A673 (cell line): ENCODE measurements at regions not wholly inside any gene's neighbourhood (a gene's known extent, or its start where the extent isn't known, plus 50 kb on each side); places are given as distances from the start of the nearest gene placed in this dataset.

ENCODE experiments used
- BruUV-seq: library from RNA; stranded (reverse); fragments of 400-500 nt; replicated peaks from 2 replicates; lab custom pipeline; 2021; lab: Mats Ljungman, UMichigan
- CTCF ChIA-PET: fragments of 300-600 bp; sonication (Branson Sonifier 250); formaldehyde crosslinking; loops from one replicate; lab custom pipeline; 2022; ENCODE audit warnings: antibody characterized with exemption; lab: Charles Lee
- POLR2A ChIA-PET: fragments of 300-600 bp; sonication (Branson Sonifier 250); formaldehyde crosslinking; loops from one replicate; lab custom pipeline; 2022; ENCODE audit warnings: antibody characterized with exemption; ENCODE audit not compliant: low non-redundant PET; lab: Charles Lee
- DNase-seq: peaks from one replicate; pipeline ENCODE4 v3.0.0-alpha.2; 2015; ENCODE audit warnings: low spot score
- H3K27ac ChIP-seq: fragments of 200-600 bp; sonication (generic); 2 replicates; pipeline ENCODE4 v1.5.1; 2016; ENCODE audit warnings: mixed run types, low read depth, mild to moderate bottlenecking, mixed read lengths, antibody characterized with exemption, low read length; ENCODE audit not compliant: poor library complexity, severe bottlenecking
- H3K27me3 ChIP-seq: fragments of 200-600 bp; sonication (generic); replicated peaks from 2 replicates; pipeline ENCODE4 v1.6.1; 2017; ENCODE audit warnings: mixed run types, low read depth, mild to moderate bottlenecking, mixed read lengths, antibody characterized with exemption, low read length; ENCODE audit not compliant: insufficient read depth, poor library complexity
- H3K36me3 ChIP-seq: fragments of 200-600 bp; sonication (generic); 2 replicates; pipeline ENCODE4 v1.6.1; 2016; ENCODE audit warnings: mixed run types, mild to moderate bottlenecking, mixed read lengths, antibody characterized with exemption, low read length; ENCODE audit not compliant: insufficient read depth, poor library complexity, severe bottlenecking
- H3K4me1 ChIP-seq: fragments of 200-600 bp; sonication (generic); 2 replicates; pipeline ENCODE4 v1.6.1; 2017; ENCODE audit warnings: mixed run types, mild to moderate bottlenecking, mixed read lengths, antibody characterized with exemption, low read length; ENCODE audit not compliant: insufficient read depth, poor library complexity, severe bottlenecking
- H3K4me3 ChIP-seq: fragments of 200-600 bp; sonication (generic); 2 replicates; pipeline ENCODE4 v1.5.1; 2016; ENCODE audit warnings: low read depth, mixed run types, mild to moderate bottlenecking, mixed read lengths, low read length; ENCODE audit not compliant: poor library complexity, severe bottlenecking
- H3K9me3 ChIP-seq: fragments of 200-600 bp; sonication (generic); 2 replicates; pipeline ENCODE4 v1.6.1; 2016; ENCODE audit warnings: mixed run types, low read depth, mild to moderate bottlenecking, mixed read lengths, antibody characterized with exemption, low read length; ENCODE audit not compliant: poor library complexity, severe bottlenecking
- EZH2 ChIP-seq: fragments of 200-600 bp; sonication (generic); IDR thresholded peaks from 2 replicates; pipeline ENCODE4 v1.6.1; 2017; ENCODE audit warnings: borderline replicate concordance, low read depth, mild to moderate bottlenecking, mixed read lengths, antibody characterized with exemption, low read length; ENCODE audit not compliant: poor library complexity, severe bottlenecking
- intact Hi-C: fragments of 100-400 bp; cut with micrococcal nuclease; formaldehyde crosslinking; loops from one replicate; pipeline ENCODE4 v1.10.0; 2022; ENCODE audit not compliant: unreplicated experiment
- TF ChIP-seq, protein P1 (sequence below): fragments of 300-800, 200-600 bp; sonication (generic); conservative IDR thresholded peaks from 2 replicates; pipeline ENCODE4 v1.5.1; 2017; ENCODE audit warnings: low read depth, mild to moderate bottlenecking, antibody characterized with exemption, low read length, moderate library complexity, mixed read lengths

DNA sequence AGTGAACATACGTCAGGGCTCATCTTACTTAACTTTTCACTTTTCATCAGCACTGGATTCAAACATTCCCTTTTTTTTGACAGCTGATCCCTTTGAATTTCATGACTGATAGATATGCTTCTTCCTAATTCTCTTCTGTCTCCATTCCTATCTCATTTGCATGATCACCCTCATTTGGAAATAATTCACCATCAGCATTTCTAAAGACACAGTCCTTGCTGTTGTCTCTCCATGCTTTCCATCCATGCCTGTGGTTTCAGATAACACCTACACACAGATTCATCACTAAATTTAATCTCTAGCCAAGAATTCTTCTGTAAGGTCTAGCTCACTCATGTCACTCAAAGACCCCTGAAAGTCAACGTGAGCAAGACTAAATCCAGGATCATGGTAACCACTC, 228.4 kb upstream of the BTBD3 start:
- intact Hi-C loops = no loop called here
- no peak for DNase-seq
- H3K4me3 ChIP-seq = no peak overlapping the region
- no peaks in the 10 kb centered on the region for H3K4me1 ChIP-seq
- H3K27me3 ChIP-seq = peaks cover 33% of the 10 kb centered on the region
- no peak for TF ChIP-seq EZH2
- TF ChIP-seq, protein P1, sequence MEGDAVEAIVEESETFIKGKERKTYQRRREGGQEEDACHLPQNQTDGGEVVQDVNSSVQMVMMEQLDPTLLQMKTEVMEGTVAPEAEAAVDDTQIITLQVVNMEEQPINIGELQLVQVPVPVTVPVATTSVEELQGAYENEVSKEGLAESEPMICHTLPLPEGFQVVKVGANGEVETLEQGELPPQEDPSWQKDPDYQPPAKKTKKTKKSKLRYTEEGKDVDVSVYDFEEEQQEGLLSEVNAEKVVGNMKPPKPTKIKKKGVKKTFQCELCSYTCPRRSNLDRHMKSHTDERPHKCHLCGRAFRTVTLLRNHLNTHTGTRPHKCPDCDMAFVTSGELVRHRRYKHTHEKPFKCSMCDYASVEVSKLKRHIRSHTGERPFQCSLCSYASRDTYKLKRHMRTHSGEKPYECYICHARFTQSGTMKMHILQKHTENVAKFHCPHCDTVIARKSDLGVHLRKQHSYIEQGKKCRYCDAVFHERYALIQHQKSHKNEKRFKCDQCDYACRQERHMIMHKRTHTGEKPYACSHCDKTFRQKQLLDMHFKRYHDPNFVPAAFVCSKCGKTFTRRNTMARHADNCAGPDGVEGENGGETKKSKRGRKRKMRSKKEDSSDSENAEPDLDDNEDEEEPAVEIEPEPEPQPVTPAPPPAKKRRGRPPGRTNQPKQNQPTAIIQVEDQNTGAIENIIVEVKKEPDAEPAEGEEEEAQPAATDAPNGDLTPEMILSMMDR = no peak
- POLR2A ChIA-PET = no interaction called here
- H3K27ac ChIP-seq = no peak overlapping the region
- H3K36me3 ChIP-seq = no peaks in the 10 kb centered on the region
- no peaks in the 10 kb centered on the region for H3K9me3 ChIP-seq
- CTCF ChIA-PET = no interaction called here
- BruUV-seq = no TSS peak

DNA sequence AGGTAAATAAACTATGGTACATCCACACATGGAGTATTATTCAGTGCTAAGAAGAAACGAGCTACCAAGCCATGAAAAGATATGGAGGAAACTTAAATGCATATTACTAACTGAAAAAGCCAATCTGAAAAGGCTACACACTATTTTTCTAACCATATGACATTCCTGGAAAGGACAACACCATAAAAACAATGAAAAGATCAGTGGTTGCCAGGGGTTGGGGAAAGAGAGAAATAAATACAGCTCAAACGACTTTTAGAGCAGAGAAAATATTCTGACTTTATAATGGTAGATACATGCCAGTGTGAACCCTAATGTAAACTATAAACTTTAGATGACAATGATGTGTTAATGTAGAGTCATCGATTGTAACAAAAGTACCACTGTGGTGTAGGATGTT, 225.9 kb upstream of the BTBD3 start:
- Histone ChIP-seq H3K36me3 (no peaks in the 10 kb centered on the region), H3K9me3 (no peaks in the 10 kb centered on the region), H3K27ac (no peak overlapping the region), H3K27me3 (peaks cover 21% of the 10 kb centered on the region), H3K4me1 (no peaks in the 10 kb centered on the region), H3K4me3 (no peak overlapping the region)
- CTCF ChIA-PET = no interaction called here
- TF ChIP-seq, protein P1 = no peak
- no peak for TF ChIP-seq EZH2
- intact Hi-C loops = no loop called here
- POLR2A ChIA-PET = no interaction called here
- no TSS peak for BruUV-seq
- no peak for DNase-seq

DNA sequence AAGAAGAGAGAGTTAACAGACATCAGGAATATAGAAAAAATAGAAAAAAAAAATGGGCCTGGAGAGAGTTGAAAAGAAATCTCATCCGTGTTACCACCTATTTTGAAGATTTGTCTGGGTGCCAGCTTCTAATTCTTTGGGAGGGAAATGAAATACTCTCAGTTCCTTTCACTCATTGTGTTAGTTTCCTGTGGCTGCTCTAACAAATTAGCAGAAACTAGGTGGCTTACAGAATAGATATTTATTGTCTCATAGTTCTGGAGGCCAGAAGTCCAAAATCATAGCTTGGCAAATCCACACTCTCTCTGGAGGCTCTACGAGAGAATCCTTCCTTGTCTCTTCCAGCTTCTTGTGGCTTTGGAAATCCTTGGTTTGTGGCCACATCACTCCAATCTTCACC, 225.1 kb upstream of the BTBD3 start:
- no peak overlapping the region for H3K4me3 ChIP-seq
- no peaks in the 10 kb centered on the region for H3K9me3 ChIP-seq
- ChIA-PET CTCF (no interaction called here), POLR2A (no interaction called here)
- no peak for DNase-seq
- intact Hi-C loops = no loop called here
- H3K27ac ChIP-seq = no peak overlapping the region
- H3K4me1 ChIP-seq = no peaks in the 10 kb centered on the region
- TF ChIP-seq EZH2 = no peak
- TF ChIP-seq, protein P1 = no peak
- no peaks in the 10 kb centered on the region for H3K36me3 ChIP-seq
- BruUV-seq = no TSS peak
- peaks cover 13% of the 10 kb centered on the region for H3K27me3 ChIP-seq
